ENCODE measurements at regions not wholly inside any gene's neighbourhood (a gene's known extent, or its start where the extent isn't known, plus 50 kb on each side); places are given as distances from the start of the nearest gene placed in this dataset.
A peak's percentile ranks its signal among the peaks of the same experiment; 100 is the strongest.
"Not testable (repeated sequence)": the region's sequence is repeated elsewhere in the genome, so short reads cannot be mapped to it uniquely, and the experiment has no call there.

DNA sequence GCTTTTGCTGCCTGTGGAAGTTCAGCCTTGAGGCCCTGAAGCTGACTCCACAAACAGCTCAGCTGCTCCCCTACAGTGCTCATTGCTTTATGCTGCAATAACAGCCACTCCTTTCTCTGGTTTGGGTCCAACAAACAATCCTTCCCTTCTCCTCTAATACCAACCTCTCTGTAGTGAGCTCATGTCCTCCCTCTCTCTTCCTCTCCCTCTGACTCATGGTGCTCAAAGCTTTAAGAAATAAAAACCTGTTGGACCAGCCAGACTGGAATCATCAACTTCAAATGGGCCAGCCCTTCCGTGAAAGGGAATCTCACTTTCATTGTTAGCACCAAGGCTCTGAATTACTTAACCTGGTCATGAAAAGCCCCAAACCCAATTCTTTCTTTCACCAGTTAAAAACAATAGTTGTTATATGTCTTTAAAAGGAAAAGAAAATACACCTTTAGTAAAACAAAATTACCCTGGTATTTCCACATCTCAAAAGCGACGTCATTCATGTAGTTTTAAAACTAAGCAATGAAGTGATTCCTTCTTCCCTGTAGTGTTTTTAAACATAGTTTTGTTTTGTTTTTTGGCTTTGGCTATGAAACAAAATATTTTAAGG, 126.4 kb downstream of the DUSP6 start:
- no peak for DNase-seq
- Mint-ChIP-seq H3K9me3 (peaks cover 7% of the 10 kb centered on the region), H3K27ac (peak overlapping the region; percentile 93), H3K4me1 (peaks cover 39% of the 10 kb centered on the region), H3K36me3 (peaks cover 9% of the 10 kb centered on the region), H3K4me3 (peak overlapping the region; percentile 23), H3K27me3 (no peaks in the 10 kb centered on the region)

- Mint-ChIP-seq H3K27ac (peak overlapping the region; percentile 93), H3K27me3 (no peaks in the 10 kb centered on the region), H3K36me3 (peaks cover 9% of the 10 kb centered on the region), H3K4me1 (peaks cover 39% of the 10 kb centered on the region), H3K9me3 (peaks cover 11% of the 10 kb centered on the region), H3K4me3 (peak overlapping the region; percentile 23)
- peak; percentile 80 for DNase-seq
Measured at GRCh38 chr12:89225401-89225800, 126.9 kb downstream of the DUSP6 start.

GRCh38 chr12:89222580-89222979, 129.7 kb downstream of the DUSP6 start:
- not testable (repeated sequence) for H3K36me3 Mint-ChIP-seq, H3K4me3 Mint-ChIP-seq, H3K27ac Mint-ChIP-seq, H3K27me3 Mint-ChIP-seq, DNase-seq
- H3K4me1 Mint-ChIP-seq: peaks cover 32% of the 10 kb centered on the region
- H3K9me3 Mint-ChIP-seq: peaks cover 14% of the 10 kb centered on the region

- Mint-ChIP-seq H3K27me3 (peaks cover 3% of the 10 kb centered on the region), H3K4me1 (no peaks in the 10 kb centered on the region), H3K27ac (no peak overlapping the region), H3K36me3 (peaks cover 1% of the 10 kb centered on the region), H3K9me3 (peaks cover 11% of the 10 kb centered on the region), H3K4me3 (no peak overlapping the region)
- DNase-seq: no peak
Measured at GRCh38 chr12:89217472-89217871, 134.8 kb downstream of the DUSP6 start.

GRCh38 chr12:89216211-89216952, 135.9 kb downstream of the DUSP6 start:
- Mint-ChIP-seq H3K4me3 (no peak overlapping the region), H3K27ac (no peak overlapping the region), H3K9me3 (peaks cover 10% of the 10 kb centered on the region), H3K4me1 (peaks cover 3% of the 10 kb centered on the region), H3K27me3 (peaks cover 13% of the 10 kb centered on the region), H3K36me3 (peaks cover 1% of the 10 kb centered on the region)
- DNase-seq: no peak

DNA sequence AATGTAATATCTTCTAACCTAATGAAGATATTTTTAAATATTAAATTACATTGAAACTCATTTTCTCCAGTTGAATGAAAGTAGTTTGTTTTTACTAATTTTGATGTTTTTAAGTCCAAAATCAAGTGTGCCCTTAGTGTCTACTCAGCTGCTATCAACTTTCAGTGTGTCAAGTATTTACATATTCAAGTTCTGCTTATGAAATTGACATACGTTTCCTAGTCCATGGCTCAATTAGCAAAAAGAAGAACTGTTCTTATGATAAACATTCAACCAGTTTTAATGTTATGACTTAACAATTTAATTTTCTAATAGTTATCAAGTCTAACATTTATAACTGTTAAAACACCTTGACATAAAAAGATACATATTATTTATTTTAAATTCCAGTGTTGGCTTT, 137.1 kb downstream of the DUSP6 start:
- H3K9me3 Mint-ChIP-seq: peaks cover 3% of the 10 kb centered on the region
- peaks cover 3% of the 10 kb centered on the region for H3K4me1 Mint-ChIP-seq
- H3K27me3 Mint-ChIP-seq: peaks cover 19% of the 10 kb centered on the region
- no peak overlapping the region for H3K27ac Mint-ChIP-seq
- no peak overlapping the region for H3K4me3 Mint-ChIP-seq
- DNase-seq: no peak
- H3K36me3 Mint-ChIP-seq: no peaks in the 10 kb centered on the region

DNA sequence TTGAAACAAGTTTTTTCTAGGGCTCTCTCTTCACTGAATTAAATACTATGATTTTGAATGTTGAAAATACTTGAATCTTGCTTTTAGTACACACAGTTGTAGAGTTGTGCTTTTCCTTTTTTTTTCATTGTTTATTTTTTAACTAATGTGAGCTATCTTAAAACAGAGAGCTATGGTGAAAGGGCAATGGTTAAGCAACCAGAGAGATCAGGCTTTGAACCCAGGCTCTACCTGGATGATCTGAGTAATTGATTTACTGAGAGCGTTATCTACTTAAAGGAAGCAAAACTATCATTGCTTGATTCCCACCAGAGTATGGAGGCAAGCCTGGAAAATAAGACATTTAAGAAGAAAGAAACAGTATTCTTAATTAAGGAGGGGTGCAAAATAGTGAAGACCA, 138.6 kb downstream of the DUSP6 start:
- Mint-ChIP-seq H3K9me3 (no peaks in the 10 kb centered on the region), H3K4me3 (no peak overlapping the region), H3K27me3 (peaks cover 19% of the 10 kb centered on the region), H3K36me3 (no peaks in the 10 kb centered on the region), H3K27ac (no peak overlapping the region), H3K4me1 (peaks cover 3% of the 10 kb centered on the region)
- DNase-seq: no peak

- Mint-ChIP-seq H3K27ac (no peak overlapping the region), H3K27me3 (peaks cover 19% of the 10 kb centered on the region), H3K9me3 (no peaks in the 10 kb centered on the region), H3K4me3 (no peak overlapping the region), H3K36me3 (no peaks in the 10 kb centered on the region), H3K4me1 (peaks cover 3% of the 10 kb centered on the region)
- DNase-seq: no peak
Measured at GRCh38 chr12:89213139-89213538, 139.2 kb downstream of the DUSP6 start.

DNA sequence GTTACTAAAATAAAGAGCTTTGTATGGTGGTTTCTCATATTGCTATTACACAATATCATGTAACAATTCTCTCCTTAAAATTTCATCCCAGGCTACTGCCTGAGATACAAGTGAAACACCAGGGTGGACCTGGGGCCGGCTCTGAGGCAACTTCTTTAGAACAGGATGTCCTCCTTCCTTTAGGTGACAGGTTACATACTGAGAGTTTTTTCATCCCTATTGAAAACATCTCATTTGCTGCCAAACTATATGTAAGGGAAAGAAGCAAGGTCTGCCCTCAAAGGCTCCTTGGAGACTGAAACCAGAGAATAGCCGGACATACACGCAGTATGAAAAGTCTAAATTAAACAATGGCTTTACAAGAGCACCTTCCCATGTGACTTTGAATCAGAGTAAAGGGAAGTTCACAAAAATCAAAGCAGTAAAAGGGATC, 139.9 kb downstream of the DUSP6 start:
- no peak overlapping the region for H3K27ac Mint-ChIP-seq
- peaks cover 19% of the 10 kb centered on the region for H3K27me3 Mint-ChIP-seq
- DNase-seq: no peak
- no peaks in the 10 kb centered on the region for H3K9me3 Mint-ChIP-seq
- peaks cover 3% of the 10 kb centered on the region for H3K4me1 Mint-ChIP-seq
- H3K36me3 Mint-ChIP-seq: no peaks in the 10 kb centered on the region
- no peak overlapping the region for H3K4me3 Mint-ChIP-seq

- H3K4me1 Mint-ChIP-seq: peaks cover 5% of the 10 kb centered on the region
- no peak overlapping the region for H3K4me3 Mint-ChIP-seq
- no peaks in the 10 kb centered on the region for H3K36me3 Mint-ChIP-seq
- peaks cover 19% of the 10 kb centered on the region for H3K27me3 Mint-ChIP-seq
- H3K9me3 Mint-ChIP-seq: no peaks in the 10 kb centered on the region
- no peak overlapping the region for H3K27ac Mint-ChIP-seq
- no peak for DNase-seq
Measured at GRCh38 chr12:89211456-89211855, 140.8 kb downstream of the DUSP6 start.

DNA sequence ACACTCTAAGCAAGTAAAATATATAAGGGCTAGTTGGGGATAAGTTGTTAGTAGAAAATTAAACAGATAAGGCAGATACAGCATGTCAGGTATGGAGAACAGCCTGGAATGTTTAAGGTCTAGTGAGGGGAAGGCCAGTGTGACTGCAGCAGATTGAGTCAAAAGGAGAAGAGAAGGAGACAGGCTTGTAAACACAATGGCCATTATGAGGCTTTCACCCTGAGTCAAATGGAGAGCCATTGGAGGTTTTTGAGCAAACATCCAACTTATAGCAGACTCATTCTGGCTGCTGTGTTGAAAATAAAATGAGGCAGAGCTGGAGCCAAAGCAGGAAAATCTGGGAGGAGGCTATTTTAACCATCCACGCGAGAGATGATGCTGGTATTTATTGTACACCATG, 142.0 kb downstream of the DUSP6 start:
- Mint-ChIP-seq H3K27me3 (peaks cover 16% of the 10 kb centered on the region), H3K27ac (no peak overlapping the region), H3K4me3 (no peak overlapping the region), H3K4me1 (peaks cover 5% of the 10 kb centered on the region), H3K9me3 (no peaks in the 10 kb centered on the region), H3K36me3 (no peaks in the 10 kb centered on the region)
- DNase-seq: no peak

- H3K27ac Mint-ChIP-seq: no peak overlapping the region
- H3K27me3 Mint-ChIP-seq: peaks cover 20% of the 10 kb centered on the region
- no peaks in the 10 kb centered on the region for H3K9me3 Mint-ChIP-seq
Measured at GRCh38 chr12:89208661-89209096, 143.6 kb downstream of the DUSP6 start.

DNA sequence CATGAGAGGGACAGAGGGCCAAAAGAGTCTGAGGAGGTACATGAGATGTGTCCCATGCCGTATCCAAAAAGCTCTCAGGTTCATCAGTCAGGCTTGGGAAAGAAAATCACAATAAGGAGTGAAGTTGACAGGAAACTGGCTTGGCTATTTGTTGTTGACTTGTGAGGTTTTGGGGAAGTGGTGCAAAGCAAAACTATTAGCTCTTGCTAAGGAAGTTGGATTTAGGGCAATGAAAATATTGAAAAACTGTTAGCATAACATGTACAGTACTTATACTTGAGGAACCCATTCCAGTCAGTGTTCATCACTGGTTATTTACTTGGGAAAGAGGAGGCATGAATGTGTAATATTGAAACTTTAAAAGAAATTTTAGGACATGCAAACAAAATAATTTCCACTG, 145.9 kb downstream of the DUSP6 start:
- H3K27ac Mint-ChIP-seq: no peak overlapping the region
- no peak overlapping the region for H3K4me3 Mint-ChIP-seq
- H3K36me3 Mint-ChIP-seq: no peaks in the 10 kb centered on the region
- peaks cover 9% of the 10 kb centered on the region for H3K27me3 Mint-ChIP-seq
- no peaks in the 10 kb centered on the region for H3K9me3 Mint-ChIP-seq
- H3K4me1 Mint-ChIP-seq: peaks cover 5% of the 10 kb centered on the region
- no peak for DNase-seq

More at GRCh38 chr12:89208661-89209096, 143.6 kb downstream of the DUSP6 start:
- H3K4me1 Mint-ChIP-seq: peaks cover 5% of the 10 kb centered on the region
- no peaks in the 10 kb centered on the region for H3K36me3 Mint-ChIP-seq
- DNase-seq: no peak
- no peak overlapping the region for H3K4me3 Mint-ChIP-seq

DNA sequence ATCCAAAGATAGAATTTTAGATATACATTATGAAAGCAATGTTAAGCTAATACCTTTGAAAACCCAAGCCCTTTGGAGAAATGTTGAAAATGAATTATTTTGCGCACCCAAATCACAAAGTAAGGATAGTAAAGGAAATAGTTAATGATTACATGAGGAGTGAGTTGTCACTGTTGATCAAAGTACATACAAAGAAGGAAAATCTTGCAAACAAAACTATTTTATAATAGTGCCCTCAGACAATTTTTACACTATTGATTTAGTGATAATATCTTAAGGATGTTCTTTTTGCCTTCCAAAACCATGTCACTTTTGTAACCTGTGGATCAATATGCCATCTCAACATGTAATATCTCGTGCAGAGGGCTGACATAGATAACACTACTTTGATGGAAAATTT, 146.8 kb downstream of the DUSP6 start:
- H3K9me3 Mint-ChIP-seq: no peaks in the 10 kb centered on the region
- H3K4me3 Mint-ChIP-seq: no peak overlapping the region
- peaks cover 5% of the 10 kb centered on the region for H3K4me1 Mint-ChIP-seq
- no peaks in the 10 kb centered on the region for H3K36me3 Mint-ChIP-seq
- H3K27ac Mint-ChIP-seq: no peak overlapping the region
- H3K27me3 Mint-ChIP-seq: peaks cover 4% of the 10 kb centered on the region
- DNase-seq: no peak

DNA sequence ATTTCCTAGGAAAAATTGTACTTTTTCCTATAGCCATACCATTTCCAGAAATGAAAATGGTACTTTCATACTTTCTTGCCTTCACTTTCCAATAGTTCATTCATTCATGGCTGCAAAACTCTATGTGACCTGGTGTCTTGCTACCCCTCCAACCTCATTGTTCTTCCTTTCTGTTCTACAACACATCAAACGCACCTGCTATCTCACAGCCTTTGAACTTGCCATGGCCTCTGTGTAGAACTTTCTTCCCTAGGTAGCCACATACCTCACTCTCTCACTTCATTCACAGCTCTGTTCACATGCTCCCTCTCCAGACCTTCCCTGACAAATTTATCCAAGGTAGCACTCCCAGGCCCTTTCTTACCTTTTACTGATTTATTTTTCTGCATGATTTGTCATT, 149.2 kb downstream of the DUSP6 start:
- Mint-ChIP-seq H3K4me1 (peaks cover 5% of the 10 kb centered on the region), H3K27ac (no peak overlapping the region), H3K27me3 (peaks cover 4% of the 10 kb centered on the region), H3K9me3 (no peaks in the 10 kb centered on the region), H3K36me3 (no peaks in the 10 kb centered on the region), H3K4me3 (no peak overlapping the region)
- DNase-seq: no peak

DNA sequence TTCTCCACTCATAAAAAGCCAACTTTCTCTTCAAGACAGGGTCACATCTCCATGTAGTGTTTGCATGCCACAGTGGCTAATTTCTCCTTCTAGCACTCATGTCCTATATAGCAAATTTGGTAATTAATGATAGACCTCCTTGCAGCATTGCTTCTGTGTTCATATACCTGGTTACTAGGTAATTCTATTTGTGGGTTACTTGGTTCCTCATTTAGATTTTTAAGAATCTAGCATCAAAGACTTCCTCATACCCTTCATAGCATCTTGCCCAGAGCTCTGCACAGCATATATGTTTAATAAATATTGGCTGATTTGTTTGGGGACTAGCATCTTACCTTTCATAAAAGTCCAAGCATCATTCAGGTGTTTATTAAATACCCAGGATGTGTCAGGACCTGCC, 152.1 kb downstream of the DUSP6 start:
- H3K36me3 Mint-ChIP-seq: no peaks in the 10 kb centered on the region
- no peak for DNase-seq
- H3K4me1 Mint-ChIP-seq: peaks cover 3% of the 10 kb centered on the region
- no peak overlapping the region for H3K27ac Mint-ChIP-seq
- no peaks in the 10 kb centered on the region for H3K9me3 Mint-ChIP-seq
- peaks cover 4% of the 10 kb centered on the region for H3K27me3 Mint-ChIP-seq
- no peak overlapping the region for H3K4me3 Mint-ChIP-seq
